ENCODE measurements at regions not wholly inside any gene's neighbourhood (a gene's known extent, or its start where the extent isn't known, plus 50 kb on each side); places are given as distances from the start of the nearest gene placed in this dataset.

- intact Hi-C loops (cut with DNase I, micrococcal nuclease) = no loop called here
- TF ChIP-seq CTCF (IDR thresholded peaks at IDR 0.05) = no peak
- DNase-seq (no peak), ATAC-seq (no peak)
- no peaks in the 10 kb centered on the region for H3K4me1 ChIP-seq (ENCODE audit: low read depth)
- H3K9me3 ChIP-seq = no peaks in the 10 kb centered on the region
- H3K36me3 ChIP-seq (ENCODE audit: low read depth) = no peaks in the 10 kb centered on the region
- no peak overlapping the region for H3K4me3 ChIP-seq
Observed at GRCh38 chr6:19477563-19477962, 359.6 kb upstream of the ID4 start.

GRCh38 chr6:19478273-19478672, 358.9 kb upstream of the ID4 start:
- H3K9me3 ChIP-seq = no peaks in the 10 kb centered on the region
- no peak for DNase-seq
- no peak for ATAC-seq
- no peak for TF ChIP-seq CTCF (IDR thresholded peaks at IDR 0.05)
- no peaks in the 10 kb centered on the region for H3K4me1 ChIP-seq (ENCODE audit: low read depth)
- H3K36me3 ChIP-seq (ENCODE audit: low read depth) = no peaks in the 10 kb centered on the region
- intact Hi-C loops (cut with DNase I, micrococcal nuclease) = no loop called here
- H3K4me3 ChIP-seq = no peak overlapping the region

GRCh38 chr6:19478992-19479391, 358.2 kb upstream of the ID4 start:
- ATAC-seq (no peak), DNase-seq (no peak)
- no peak for TF ChIP-seq CTCF (IDR thresholded peaks at IDR 0.05)
- no peak overlapping the region for H3K4me3 ChIP-seq
- intact Hi-C loops (cut with DNase I, micrococcal nuclease) = no loop called here
- H3K4me1 ChIP-seq (ENCODE audit: low read depth) = no peaks in the 10 kb centered on the region
- H3K36me3 ChIP-seq (ENCODE audit: low read depth) = no peaks in the 10 kb centered on the region
- H3K9me3 ChIP-seq = no peaks in the 10 kb centered on the region

GRCh38 chr6:19479551-19479950, 357.6 kb upstream of the ID4 start:
- H3K4me3 ChIP-seq = no peak overlapping the region
- H3K9me3 ChIP-seq = no peaks in the 10 kb centered on the region
- no peak for TF ChIP-seq CTCF (IDR thresholded peaks at IDR 0.05)
- H3K36me3 ChIP-seq (ENCODE audit: low read depth) = no peaks in the 10 kb centered on the region
- DNase-seq (no peak), ATAC-seq (no peak)
- no peaks in the 10 kb centered on the region for H3K4me1 ChIP-seq (ENCODE audit: low read depth)
- intact Hi-C loops (cut with DNase I, micrococcal nuclease) = no loop called here

- TF ChIP-seq CTCF (IDR thresholded peaks at IDR 0.05) = no peak
- no peak for DNase-seq
- no peaks in the 10 kb centered on the region for H3K9me3 ChIP-seq
- H3K36me3 ChIP-seq (ENCODE audit: low read depth) = no peaks in the 10 kb centered on the region
- intact Hi-C loops (cut with DNase I, micrococcal nuclease) = no loop called here
- H3K4me3 ChIP-seq = no peak overlapping the region
- ATAC-seq = no peak
- H3K4me1 ChIP-seq (ENCODE audit: low read depth) = no peaks in the 10 kb centered on the region
Observed at GRCh38 chr6:19492636-19493405, 344.3 kb upstream of the ID4 start.
